ENCODE measurements at regions not wholly inside any gene's neighbourhood (a gene's known extent, or its start where the extent isn't known, plus 50 kb on each side); places are given as distances from the start of the nearest gene placed in this dataset.

DNA sequence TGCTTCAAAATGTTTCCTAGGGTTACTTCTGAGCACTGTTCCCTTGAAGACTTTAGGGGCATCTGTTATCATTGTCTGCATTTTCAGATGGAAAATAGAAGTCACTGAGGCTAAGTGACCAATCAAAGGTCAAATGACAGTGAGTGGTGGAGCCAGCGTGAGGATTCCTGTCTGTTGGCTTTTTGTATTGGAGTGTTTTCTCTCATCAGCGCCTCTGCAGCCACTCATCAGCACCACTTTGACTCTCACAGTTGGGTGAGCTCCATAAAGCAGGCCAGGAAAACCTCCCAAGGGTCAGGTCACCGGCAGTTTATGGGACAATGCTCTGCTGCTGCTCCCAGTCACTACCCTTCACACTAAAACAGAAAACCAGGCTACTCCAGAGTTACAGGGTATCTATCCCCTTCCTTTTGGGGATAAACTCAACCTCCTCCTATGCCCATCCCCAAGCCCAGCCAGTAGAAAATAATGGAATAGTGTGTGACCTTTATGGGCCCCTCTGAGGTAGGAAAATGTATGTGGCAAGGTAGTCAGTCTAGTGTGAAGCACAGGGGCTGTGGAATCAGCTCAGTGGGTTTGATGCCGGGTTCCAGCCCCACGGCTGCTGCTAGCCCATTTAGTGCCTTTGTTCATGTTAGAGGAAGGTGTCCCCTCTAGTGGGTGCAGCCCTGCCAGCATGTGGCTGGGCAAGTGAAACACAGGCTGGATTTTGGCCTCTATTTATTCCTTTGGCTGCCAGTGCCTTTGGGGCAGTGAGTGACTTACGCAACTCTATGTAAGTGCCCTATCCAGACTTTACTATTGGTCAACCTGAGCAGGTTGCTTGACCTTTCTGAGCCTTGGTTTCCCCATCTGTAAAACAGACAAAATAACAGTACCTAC lies 133.8 kb upstream of the CPM start:
- TF ChIP-seq HCFC1 (IDR thresholded peaks at IDR 0.05; ENCODE audit: low read length), result no peak
- TF ChIP-seq, protein P1, sequence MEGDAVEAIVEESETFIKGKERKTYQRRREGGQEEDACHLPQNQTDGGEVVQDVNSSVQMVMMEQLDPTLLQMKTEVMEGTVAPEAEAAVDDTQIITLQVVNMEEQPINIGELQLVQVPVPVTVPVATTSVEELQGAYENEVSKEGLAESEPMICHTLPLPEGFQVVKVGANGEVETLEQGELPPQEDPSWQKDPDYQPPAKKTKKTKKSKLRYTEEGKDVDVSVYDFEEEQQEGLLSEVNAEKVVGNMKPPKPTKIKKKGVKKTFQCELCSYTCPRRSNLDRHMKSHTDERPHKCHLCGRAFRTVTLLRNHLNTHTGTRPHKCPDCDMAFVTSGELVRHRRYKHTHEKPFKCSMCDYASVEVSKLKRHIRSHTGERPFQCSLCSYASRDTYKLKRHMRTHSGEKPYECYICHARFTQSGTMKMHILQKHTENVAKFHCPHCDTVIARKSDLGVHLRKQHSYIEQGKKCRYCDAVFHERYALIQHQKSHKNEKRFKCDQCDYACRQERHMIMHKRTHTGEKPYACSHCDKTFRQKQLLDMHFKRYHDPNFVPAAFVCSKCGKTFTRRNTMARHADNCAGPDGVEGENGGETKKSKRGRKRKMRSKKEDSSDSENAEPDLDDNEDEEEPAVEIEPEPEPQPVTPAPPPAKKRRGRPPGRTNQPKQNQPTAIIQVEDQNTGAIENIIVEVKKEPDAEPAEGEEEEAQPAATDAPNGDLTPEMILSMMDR (IDR thresholded peaks at IDR 0.05 in 2 of 3, conservative IDR thresholded peaks at IDR 0.05 in 1 of 3; ENCODE audit: control insufficient read depth in 2 of 3, extremely low read depth in 1 of 3, insufficient read depth in 1 of 3, low read depth in 3 of 3, low read length in 3 of 3), result no peak
- TF ChIP-seq, protein P2, sequence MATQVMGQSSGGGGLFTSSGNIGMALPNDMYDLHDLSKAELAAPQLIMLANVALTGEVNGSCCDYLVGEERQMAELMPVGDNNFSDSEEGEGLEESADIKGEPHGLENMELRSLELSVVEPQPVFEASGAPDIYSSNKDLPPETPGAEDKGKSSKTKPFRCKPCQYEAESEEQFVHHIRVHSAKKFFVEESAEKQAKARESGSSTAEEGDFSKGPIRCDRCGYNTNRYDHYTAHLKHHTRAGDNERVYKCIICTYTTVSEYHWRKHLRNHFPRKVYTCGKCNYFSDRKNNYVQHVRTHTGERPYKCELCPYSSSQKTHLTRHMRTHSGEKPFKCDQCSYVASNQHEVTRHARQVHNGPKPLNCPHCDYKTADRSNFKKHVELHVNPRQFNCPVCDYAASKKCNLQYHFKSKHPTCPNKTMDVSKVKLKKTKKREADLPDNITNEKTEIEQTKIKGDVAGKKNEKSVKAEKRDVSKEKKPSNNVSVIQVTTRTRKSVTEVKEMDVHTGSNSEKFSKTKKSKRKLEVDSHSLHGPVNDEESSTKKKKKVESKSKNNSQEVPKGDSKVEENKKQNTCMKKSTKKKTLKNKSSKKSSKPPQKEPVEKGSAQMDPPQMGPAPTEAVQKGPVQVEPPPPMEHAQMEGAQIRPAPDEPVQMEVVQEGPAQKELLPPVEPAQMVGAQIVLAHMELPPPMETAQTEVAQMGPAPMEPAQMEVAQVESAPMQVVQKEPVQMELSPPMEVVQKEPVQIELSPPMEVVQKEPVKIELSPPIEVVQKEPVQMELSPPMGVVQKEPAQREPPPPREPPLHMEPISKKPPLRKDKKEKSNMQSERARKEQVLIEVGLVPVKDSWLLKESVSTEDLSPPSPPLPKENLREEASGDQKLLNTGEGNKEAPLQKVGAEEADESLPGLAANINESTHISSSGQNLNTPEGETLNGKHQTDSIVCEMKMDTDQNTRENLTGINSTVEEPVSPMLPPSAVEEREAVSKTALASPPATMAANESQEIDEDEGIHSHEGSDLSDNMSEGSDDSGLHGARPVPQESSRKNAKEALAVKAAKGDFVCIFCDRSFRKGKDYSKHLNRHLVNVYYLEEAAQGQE (IDR thresholded peaks at IDR 0.05; ENCODE audit: low read depth, low read length), result no peak
- TF ChIP-seq POLR2A (IDR thresholded peaks at IDR 0.05; ENCODE audit: low read depth, low read length), result no peak
- TF ChIP-seq SRF (IDR thresholded peaks at IDR 0.05; ENCODE audit: low read depth in 2 of 2, low read length in 2 of 2), result no peak
- TF ChIP-seq SIN3A (IDR thresholded peaks at IDR 0.05; ENCODE audit: low read depth, low read length), result no peak
- TF ChIP-seq BCL11A (IDR thresholded peaks at IDR 0.05; ENCODE audit: low read depth, low read length), result no peak
- no peak for TF ChIP-seq KDM1A (IDR thresholded peaks at IDR 0.05; ENCODE audit: borderline replicate concordance)
- no peak for TF ChIP-seq SP1 (IDR thresholded peaks at IDR 0.05; ENCODE audit: low read depth, low read length)
- TF ChIP-seq, protein P3, sequence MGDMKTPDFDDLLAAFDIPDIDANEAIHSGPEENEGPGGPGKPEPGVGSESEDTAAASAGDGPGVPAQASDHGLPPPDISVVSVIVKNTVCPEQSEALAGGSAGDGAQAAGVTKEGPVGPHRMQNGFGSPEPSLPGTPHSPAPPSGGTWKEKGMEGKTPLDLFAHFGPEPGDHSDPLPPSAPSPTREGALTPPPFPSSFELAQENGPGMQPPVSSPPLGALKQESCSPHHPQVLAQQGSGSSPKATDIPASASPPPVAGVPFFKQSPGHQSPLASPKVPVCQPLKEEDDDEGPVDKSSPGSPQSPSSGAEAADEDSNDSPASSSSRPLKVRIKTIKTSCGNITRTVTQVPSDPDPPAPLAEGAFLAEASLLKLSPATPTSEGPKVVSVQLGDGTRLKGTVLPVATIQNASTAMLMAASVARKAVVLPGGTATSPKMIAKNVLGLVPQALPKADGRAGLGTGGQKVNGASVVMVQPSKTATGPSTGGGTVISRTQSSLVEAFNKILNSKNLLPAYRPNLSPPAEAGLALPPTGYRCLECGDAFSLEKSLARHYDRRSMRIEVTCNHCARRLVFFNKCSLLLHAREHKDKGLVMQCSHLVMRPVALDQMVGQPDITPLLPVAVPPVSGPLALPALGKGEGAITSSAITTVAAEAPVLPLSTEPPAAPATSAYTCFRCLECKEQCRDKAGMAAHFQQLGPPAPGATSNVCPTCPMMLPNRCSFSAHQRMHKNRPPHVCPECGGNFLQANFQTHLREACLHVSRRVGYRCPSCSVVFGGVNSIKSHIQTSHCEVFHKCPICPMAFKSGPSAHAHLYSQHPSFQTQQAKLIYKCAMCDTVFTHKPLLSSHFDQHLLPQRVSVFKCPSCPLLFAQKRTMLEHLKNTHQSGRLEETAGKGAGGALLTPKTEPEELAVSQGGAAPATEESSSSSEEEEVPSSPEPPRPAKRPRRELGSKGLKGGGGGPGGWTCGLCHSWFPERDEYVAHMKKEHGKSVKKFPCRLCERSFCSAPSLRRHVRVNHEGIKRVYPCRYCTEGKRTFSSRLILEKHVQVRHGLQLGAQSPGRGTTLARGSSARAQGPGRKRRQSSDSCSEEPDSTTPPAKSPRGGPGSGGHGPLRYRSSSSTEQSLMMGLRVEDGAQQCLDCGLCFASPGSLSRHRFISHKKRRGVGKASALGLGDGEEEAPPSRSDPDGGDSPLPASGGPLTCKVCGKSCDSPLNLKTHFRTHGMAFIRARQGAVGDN (IDR thresholded peaks at IDR 0.05), result no peak
- no peak for TF ChIP-seq ZNF274 (IDR thresholded peaks at IDR 0.05; ENCODE audit: insufficient read depth, insufficient read length)
- no peak for TF ChIP-seq EP300 (IDR thresholded peaks at IDR 0.05; ENCODE audit: borderline replicate concordance in 1 of 2, control insufficient read depth in 1 of 2, low read depth in 2 of 2, low read length in 2 of 2)
- TF ChIP-seq, protein P4, sequence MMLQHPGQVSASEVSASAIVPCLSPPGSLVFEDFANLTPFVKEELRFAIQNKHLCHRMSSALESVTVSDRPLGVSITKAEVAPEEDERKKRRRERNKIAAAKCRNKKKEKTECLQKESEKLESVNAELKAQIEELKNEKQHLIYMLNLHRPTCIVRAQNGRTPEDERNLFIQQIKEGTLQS (IDR thresholded peaks at IDR 0.05; ENCODE audit: borderline replicate concordance, extremely low read depth, low read depth, low read length), result no peak
- no peak for TF ChIP-seq SMC3 (IDR thresholded peaks at IDR 0.05; ENCODE audit: borderline replicate concordance, low read length)
